Esophagus mucosa (tissue), 1 donor: ENCODE measurements at regions not wholly inside any gene's neighbourhood (a gene's known extent, or its start where the extent isn't known, plus 50 kb on each side); places are given as distances from the start of the nearest gene placed in this dataset.

Experiments used
- ATAC-seq: fragments of 200-7000 bp; cut with Tn5 transposase; one replicate; pipeline ENCODE4 v1.9.1; 2020
- donor health status: DM: yes; HTN: yes; CAD: no.

DNA sequence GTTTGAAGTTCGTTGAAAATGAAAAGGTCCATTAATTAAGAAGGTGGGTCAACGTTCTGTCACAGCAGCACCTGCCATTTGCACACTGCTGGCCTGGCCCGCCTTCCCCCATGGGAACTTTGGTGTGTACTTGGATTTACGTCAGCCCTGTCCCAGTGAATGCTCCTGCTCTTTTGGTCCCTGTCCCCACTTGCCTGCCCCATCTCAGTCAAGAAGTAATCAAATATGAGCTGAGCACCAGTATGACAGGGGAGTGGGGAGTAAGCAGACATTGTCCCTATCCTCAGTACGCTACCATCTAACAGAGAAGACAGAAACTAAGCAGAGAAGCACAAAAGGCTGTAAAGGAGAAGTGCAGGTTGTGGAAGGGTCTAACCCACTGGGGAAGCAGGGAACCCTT lies 65.1 kb downstream of the SLC4A3 start:
- no peak for ATAC-seq

GRCh38 chr2:219695145-219695709 lies 67.8 kb downstream of the SLC4A3 start:
- no peak for ATAC-seq

GRCh38 chr2:219697811-219698747 lies 70.6 kb downstream of the SLC4A3 start:
- no peak for ATAC-seq

DNA sequence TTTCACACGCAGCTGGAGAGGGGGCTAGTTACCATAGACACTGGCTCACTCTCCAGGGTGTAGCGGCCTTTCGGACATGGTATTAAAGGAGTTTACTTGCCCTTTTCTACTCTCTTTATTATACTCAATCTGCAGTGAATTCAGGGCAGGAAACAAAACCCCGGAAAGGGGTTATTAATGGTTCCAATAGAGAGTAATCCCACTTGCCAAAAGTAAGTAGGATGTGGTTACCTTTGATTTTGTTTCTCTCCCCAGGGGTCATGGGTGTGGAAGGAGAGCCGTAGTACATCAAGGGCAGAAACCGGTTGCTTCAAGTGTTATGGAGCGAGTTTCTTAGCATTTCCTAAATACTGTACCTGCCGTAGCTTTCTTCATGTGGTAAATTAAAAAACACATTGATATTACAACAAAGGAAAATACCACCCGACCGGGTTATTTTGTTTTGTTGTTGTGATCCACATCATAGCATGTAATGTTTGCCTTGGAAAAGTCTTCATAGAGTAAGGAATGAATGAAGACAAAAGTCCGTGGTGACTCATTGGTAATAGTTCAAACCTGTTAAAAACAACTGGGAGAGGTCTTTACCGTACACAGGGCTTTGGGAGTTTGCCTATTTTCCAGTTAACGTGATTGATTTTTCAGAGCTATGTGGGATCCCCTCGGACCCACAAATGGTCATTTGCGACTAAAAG lies 71.5 kb downstream of the SLC4A3 start:
- ATAC-seq = peak; percentile 60

GRCh38 chr2:219699440-219699821 lies 72.0 kb downstream of the SLC4A3 start:
- no peak for ATAC-seq

DNA sequence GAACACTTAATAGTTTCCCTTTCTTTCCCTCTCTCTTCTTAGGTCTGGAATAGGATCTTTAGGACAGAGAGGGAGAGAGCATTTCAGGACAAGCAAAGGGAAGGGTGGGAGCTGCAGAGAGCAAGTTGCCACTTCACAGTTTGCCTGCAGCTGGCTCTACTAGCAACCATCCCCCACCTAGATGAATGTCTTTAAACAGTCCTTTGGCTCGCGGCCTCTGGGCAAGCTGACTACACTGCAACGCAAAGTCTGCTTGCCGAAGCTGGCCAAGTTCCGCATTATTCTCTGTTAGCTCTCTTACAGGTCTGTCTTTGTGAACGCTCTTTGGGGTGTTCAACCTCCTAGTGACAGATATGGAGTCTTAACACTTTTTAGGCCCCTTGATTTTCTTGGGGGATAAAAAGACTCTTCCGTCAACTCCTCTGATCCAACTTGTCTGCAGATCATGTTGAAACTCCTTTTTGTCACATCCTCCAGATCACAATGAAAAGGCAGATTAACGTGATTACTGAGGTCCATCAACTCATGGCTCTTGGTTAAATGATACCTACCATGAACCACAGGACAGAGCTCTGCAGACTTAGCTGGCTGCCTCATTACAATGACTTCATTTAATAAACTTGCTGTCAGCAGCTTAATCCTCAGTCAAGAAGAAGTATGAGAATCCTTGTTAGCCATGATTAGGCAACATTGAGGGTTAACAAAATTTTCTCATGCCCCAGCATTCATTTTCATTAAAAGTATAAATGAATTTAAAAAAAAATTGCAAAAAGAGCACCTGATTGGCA lies 74.6 kb downstream of the SLC4A3 start:
- ATAC-seq = peak; percentile 61

- ATAC-seq = peak; percentile 73
Observed at GRCh38 chr2:219702796-219703545, 75.5 kb downstream of the SLC4A3 start.

DNA sequence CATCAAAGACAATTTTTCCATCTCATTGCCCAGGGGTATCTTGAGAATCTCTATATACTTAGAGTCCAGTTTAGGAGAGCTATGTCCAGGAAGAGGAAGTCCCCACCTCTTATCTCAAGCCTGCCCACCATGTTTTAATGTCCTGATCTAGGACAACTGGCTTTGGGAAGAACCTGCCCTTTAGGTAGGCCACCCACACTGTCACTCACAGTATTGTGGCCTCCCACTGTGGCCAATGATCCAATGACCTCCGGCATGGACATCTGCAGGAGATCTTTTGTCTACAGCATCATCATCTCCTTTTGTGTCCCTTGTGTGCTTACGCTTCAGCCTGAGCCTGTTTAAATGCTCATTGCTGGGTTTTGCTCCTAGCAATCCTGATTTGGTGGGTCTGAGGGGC lies 77.4 kb downstream of the SLC4A3 start:
- ATAC-seq = no peak

- no peak for ATAC-seq
Observed at GRCh38 chr2:219706823-219707281, 79.4 kb downstream of the SLC4A3 start.

DNA sequence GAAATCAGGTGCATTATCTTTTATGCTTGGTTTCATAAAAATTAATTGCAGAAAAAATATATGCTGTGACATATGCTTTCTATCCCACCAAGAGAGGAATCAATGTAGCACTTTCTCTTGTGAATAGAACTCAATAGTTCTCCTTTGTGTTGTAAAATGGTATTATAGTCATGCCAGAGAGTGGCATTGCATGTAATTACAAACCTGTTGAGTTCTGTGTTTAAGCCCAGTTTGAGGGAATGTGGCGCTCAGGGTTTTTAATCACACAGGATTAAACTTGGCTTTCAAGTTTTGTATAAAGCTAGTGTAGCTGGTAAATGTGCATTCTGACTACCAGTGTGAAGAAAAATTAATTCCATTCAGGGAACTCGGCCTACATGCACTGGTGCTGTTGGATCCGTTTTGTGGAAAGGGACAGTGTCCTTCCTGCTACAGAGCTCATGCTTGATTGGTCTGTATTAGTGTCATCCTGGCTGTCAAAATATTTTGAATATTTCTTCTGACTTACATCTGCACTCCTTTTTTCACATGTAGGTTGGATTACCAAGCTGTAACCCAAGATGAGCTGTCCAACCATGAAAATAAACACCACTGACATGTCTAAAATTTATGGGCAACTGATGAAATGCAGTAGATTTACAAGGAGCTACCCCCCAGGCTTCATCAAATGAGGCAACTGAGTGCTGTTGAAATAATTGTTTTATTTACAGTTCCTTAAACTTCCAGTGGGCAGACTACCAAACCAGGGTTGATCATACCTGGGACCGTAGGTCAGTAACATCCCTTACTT lies 80.3 kb downstream of the SLC4A3 start:
- ATAC-seq = no peak

- ATAC-seq = no peak
Observed at GRCh38 chr2:219709331-219709761, 81.9 kb downstream of the SLC4A3 start.

- no peak for ATAC-seq
Observed at GRCh38 chr2:219713110-219713509, 85.7 kb downstream of the SLC4A3 start.

- ATAC-seq = no peak
Observed at GRCh38 chr2:219714681-219715400, 87.4 kb downstream of the SLC4A3 start.

GRCh38 chr2:219718066-219718465 lies 90.6 kb downstream of the SLC4A3 start:
- ATAC-seq = no peak

DNA sequence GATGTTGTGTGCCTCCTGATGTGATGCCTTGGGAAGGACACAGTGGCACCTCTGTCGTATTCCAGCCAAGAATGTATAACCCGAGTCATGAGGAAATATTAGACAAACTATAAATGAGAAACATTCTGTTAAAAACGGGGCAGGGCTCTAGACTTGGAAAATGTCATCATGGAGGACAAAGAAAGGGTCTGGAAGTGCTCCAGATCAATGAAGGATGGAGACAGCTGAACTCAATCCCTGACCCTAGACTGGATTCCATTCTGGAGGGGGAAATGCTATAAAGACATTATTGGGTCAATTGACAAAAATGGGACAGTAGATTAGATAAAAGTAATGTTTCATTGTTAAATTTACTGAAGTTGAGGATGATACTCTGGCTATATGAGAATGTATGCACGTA lies 92.1 kb downstream of the SLC4A3 start:
- ATAC-seq = no peak

- ATAC-seq = no peak
Observed at GRCh38 chr2:219720956-219721355, 93.5 kb downstream of the SLC4A3 start.

GRCh38 chr2:219722276-219722879 lies 94.9 kb downstream of the SLC4A3 start:
- ATAC-seq = peak; percentile 75

DNA sequence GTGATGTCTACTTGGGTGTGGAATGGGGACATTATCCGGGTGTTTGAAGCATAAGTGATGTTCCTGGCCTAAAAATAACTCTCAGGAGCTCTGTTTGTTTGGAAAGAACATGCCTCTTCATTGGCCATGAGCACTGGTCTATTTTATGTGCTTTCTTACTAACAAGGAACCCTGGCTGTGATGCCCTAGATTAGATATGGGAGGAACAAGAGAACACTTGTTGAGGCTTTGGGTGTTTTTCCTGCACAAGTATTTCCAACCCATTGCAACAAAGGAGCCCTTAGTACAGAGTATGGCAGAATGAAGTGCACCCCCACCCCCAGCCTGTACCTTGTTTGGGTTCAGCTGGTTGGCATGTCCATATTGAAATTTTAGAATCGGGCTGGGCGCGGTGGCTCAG lies 95.9 kb downstream of the SLC4A3 start:
- ATAC-seq = no peak

- no peak for ATAC-seq
Observed at GRCh38 chr2:219724628-219725027, 97.2 kb downstream of the SLC4A3 start.

DNA sequence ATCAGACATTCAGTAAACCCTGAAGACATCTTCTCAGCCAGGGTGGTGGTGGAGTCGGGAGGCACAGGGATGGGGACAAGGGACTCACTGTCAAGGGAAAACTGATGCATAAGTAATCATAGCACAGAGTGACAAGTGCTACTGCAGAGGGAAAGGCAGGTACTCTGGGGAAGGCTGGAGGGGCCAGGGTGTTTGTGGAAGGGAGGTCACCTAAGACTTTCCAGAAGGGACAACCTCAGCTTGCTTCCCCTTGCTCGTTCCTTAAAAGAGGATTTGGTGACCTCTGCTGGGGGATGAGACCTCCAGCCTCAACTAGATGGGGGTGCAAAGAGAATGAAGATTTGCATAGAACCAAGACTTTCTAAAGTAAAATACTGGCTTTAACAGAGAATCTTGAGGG lies 99.5 kb downstream of the SLC4A3 start:
- no peak for ATAC-seq
